ENCODE measurements at regions not wholly inside any gene's neighbourhood (a gene's known extent, or its start where the extent isn't known, plus 50 kb on each side); places are given as distances from the start of the nearest gene placed in this dataset.

GRCh38 chr15:95556866-95557225 lies 773.7 kb upstream of the NR2F2 start:
- no peaks in the 10 kb centered on the region for H3K9me3 ChIP-seq
- intact Hi-C loops (cut with DNase I; ENCODE audit: low total_unique reads), result no loop called here
- peak overlapping the region; percentile 70 to 77 for H3K27ac ChIP-seq
- H3K4me1 ChIP-seq, result peaks cover 0 to 26% (median 15%) of the 10 kb centered on the region in 4 donors
- no peaks in the 10 kb centered on the region for H3K36me3 ChIP-seq
- peak overlapping the region in 1 of 2 donors; percentile 2 for H3K4me3 ChIP-seq
- no peak for TF ChIP-seq CTCF (IDR thresholded peaks at IDR 0.05)
- no peaks in the 10 kb centered on the region for H3K27me3 ChIP-seq
- peak in 1 of 2 donors; percentile 23 for DNase-seq

- Histone ChIP-seq H3K4me1 (peaks cover 0 to 26% (median 15%) of the 10 kb centered on the region in 4 donors), H3K4me3 (peak overlapping the region in 1 of 2 donors; percentile 2), H3K27me3 (no peaks in the 10 kb centered on the region), H3K36me3 (no peaks in the 10 kb centered on the region), H3K27ac (peak overlapping the region; percentile 70 to 77), H3K9me3 (no peaks in the 10 kb centered on the region)
- intact Hi-C loops (cut with DNase I; ENCODE audit: low total_unique reads), result no loop called here
- DNase-seq, result peak; percentile 41 to 68
- TF ChIP-seq CTCF (IDR thresholded peaks at IDR 0.05), result no peak
Measured at GRCh38 chr15:95557226-95558046, 773.1 kb upstream of the NR2F2 start.

- H3K36me3 ChIP-seq, result no peaks in the 10 kb centered on the region
- no peaks in the 10 kb centered on the region for H3K27me3 ChIP-seq
- H3K4me1 ChIP-seq, result peaks cover 0 to 26% (median 15%) of the 10 kb centered on the region in 4 donors
- no peaks in the 10 kb centered on the region for H3K9me3 ChIP-seq
- no peak for DNase-seq
- intact Hi-C loops (cut with DNase I; ENCODE audit: low total_unique reads), result no loop called here
- peak overlapping the region; percentile 70 to 77 for H3K27ac ChIP-seq
- H3K4me3 ChIP-seq, result no peak overlapping the region
- TF ChIP-seq CTCF (IDR thresholded peaks at IDR 0.05), result no peak
Measured at GRCh38 chr15:95558131-95558530, 772.4 kb upstream of the NR2F2 start.

GRCh38 chr15:95558916-95559315 lies 771.6 kb upstream of the NR2F2 start:
- DNase-seq, result no peak
- no peak for TF ChIP-seq CTCF (IDR thresholded peaks at IDR 0.05)
- H3K27ac ChIP-seq, result peak overlapping the region; percentile 70 to 77
- peaks cover 0 to 26% (median 15%) of the 10 kb centered on the region in 4 donors for H3K4me1 ChIP-seq
- no peaks in the 10 kb centered on the region for H3K9me3 ChIP-seq
- H3K36me3 ChIP-seq, result no peaks in the 10 kb centered on the region
- no peak overlapping the region for H3K4me3 ChIP-seq
- no peaks in the 10 kb centered on the region for H3K27me3 ChIP-seq
- intact Hi-C loops (cut with DNase I; ENCODE audit: low total_unique reads), result no loop called here

- peaks cover 0 to 26% (median 15%) of the 10 kb centered on the region in 4 donors for H3K4me1 ChIP-seq
- intact Hi-C loops (cut with DNase I; ENCODE audit: low total_unique reads), result no loop called here
- H3K9me3 ChIP-seq, result no peaks in the 10 kb centered on the region
- H3K27me3 ChIP-seq, result no peaks in the 10 kb centered on the region
- peak; percentile 76 for DNase-seq
- no peak for TF ChIP-seq CTCF (IDR thresholded peaks at IDR 0.05)
- no peak overlapping the region for H3K27ac ChIP-seq
- H3K36me3 ChIP-seq, result no peaks in the 10 kb centered on the region
- H3K4me3 ChIP-seq, result no peak overlapping the region
Measured at GRCh38 chr15:95559875-95560394, 770.6 kb upstream of the NR2F2 start.
